SU-DHL-6 (cell line): ENCODE measurements at regions not wholly inside any gene's neighbourhood (a gene's known extent, or its start where the extent isn't known, plus 50 kb on each side); places are given as distances from the start of the nearest gene placed in this dataset.

ENCODE experiments used
- H2AFZ ChIP-seq: fragments of 200-600 bp; sonication (generic); 2 replicates; pipeline ENCODE4 v1.6.1; 2014; ENCODE audit warnings: low read depth, mild to moderate bottlenecking, moderate library complexity, mixed read lengths, antibody characterized with exemption, low read length; ENCODE audit not compliant: severe bottlenecking
- H3F3A ChIP-seq: fragments of 200-600 bp; shearing (Covaris generic); 2 replicates; pipeline ENCODE4 v1.6.0; 2016; ENCODE audit warnings: antibody characterized with exemption, mild to moderate bottlenecking; ENCODE audit not compliant: insufficient read depth
- H3K27ac ChIP-seq: fragments of 200-600 bp; sonication (generic); 2 replicates; pipeline ENCODE4 v1.5.1; 2016; ENCODE audit warnings: low read depth, mild to moderate bottlenecking, low read length, moderate library complexity, mixed read lengths
- H3K27me3 ChIP-seq: fragments of 200-600 bp; sonication (generic), shearing (Covaris generic); 2 replicates; pipeline ENCODE4 v1.6.0; 2014; ENCODE audit warnings: mild to moderate bottlenecking, low read length
- H3K36me3 ChIP-seq: fragments of 200-600 bp; sonication (generic); 2 replicates; pipeline ENCODE4 v1.6.1; 2014; ENCODE audit warnings: mild to moderate bottlenecking, low read length, mixed read lengths
- H3K4me2 ChIP-seq: fragments of 300-600, 200-600 bp; shearing (Covaris generic), sonication (generic); 2 replicates; pipeline ENCODE4 v1.6.0; 2014; ENCODE audit warnings: low read length, low read depth, mild to moderate bottlenecking; ENCODE audit not compliant: poor library complexity, severe bottlenecking
- H3K4me3 ChIP-seq: fragments of 200-600 bp; sonication (generic); 2 replicates; pipeline ENCODE4 v1.5.1; 2014; ENCODE audit warnings: antibody characterized with exemption, low read length, mild to moderate bottlenecking, mixed read lengths; ENCODE audit not compliant: insufficient read depth, poor library complexity, severe bottlenecking
- H3K79me2 ChIP-seq: fragments of 200-600 bp; sonication (generic); 2 replicates; pipeline ENCODE4 v1.6.1; 2014; ENCODE audit warnings: mild to moderate bottlenecking, low read length, moderate library complexity; ENCODE audit not compliant: insufficient read depth
- H3K9ac ChIP-seq: fragments of 200-600 bp; sonication (generic); 2 replicates; pipeline ENCODE4 v1.7.0; 2014; ENCODE audit warnings: mild to moderate bottlenecking, low read length
- H3K9me2 ChIP-seq: fragments of 200-600 bp; sonication (generic); replicated peaks from 2 replicates; pipeline ENCODE4 v1.6.1; 2014; ENCODE audit warnings: low read length; ENCODE audit not compliant: insufficient read depth
- H3K9me3 ChIP-seq: fragments of 200-600 bp; sonication (generic); 2 replicates; pipeline ENCODE4 v1.6.1; 2014; ENCODE audit warnings: low read length, mixed read lengths; ENCODE audit not compliant: insufficient read depth
- H4K20me1 ChIP-seq: fragments of 200-600 bp; sonication (generic); 2 replicates; pipeline ENCODE4 v1.6.1; 2014; ENCODE audit warnings: low read depth, mild to moderate bottlenecking, antibody characterized with exemption, low read length, moderate library complexity, mixed read lengths
- EZH2phosphoT487 ChIP-seq: fragments of 200-600 bp; sonication (generic), shearing (Covaris generic); conservative IDR thresholded peaks from 2 replicates; pipeline ENCODE4 v1.6.1; 2018; ENCODE audit warnings: mild to moderate bottlenecking, antibody characterized with exemption, low read length, moderate library complexity, mixed read lengths
- TF ChIP-seq, protein P1 (sequence below): fragments of 200-600 bp; sonication (generic); IDR thresholded peaks from one replicate; pipeline ENCODE4 v1.5.1; 2017; ENCODE audit warnings: antibody characterized with exemption, mild to moderate bottlenecking, low read length, moderate library complexity; ENCODE audit not compliant: insufficient read depth, poor library complexity, severe bottlenecking

- no peaks in the 10 kb centered on the region for H3F3A ChIP-seq
- no peaks in the 10 kb centered on the region for H3K9me2 ChIP-seq
- H3K79me2 ChIP-seq, result no peaks in the 10 kb centered on the region
- H3K4me2 ChIP-seq, result no peak overlapping the region
- H3K9ac ChIP-seq, result no peak overlapping the region
- H4K20me1 ChIP-seq, result no peaks in the 10 kb centered on the region
- H3K36me3 ChIP-seq, result no peaks in the 10 kb centered on the region
- no peak overlapping the region for H2AFZ ChIP-seq
- no peaks in the 10 kb centered on the region for H3K9me3 ChIP-seq
- H3K4me3 ChIP-seq, result no peak overlapping the region
- H3K27ac ChIP-seq, result no peak overlapping the region
- no peaks in the 10 kb centered on the region for H3K27me3 ChIP-seq
- TF ChIP-seq EZH2phosphoT487, result no peak
- TF ChIP-seq, protein P1, sequence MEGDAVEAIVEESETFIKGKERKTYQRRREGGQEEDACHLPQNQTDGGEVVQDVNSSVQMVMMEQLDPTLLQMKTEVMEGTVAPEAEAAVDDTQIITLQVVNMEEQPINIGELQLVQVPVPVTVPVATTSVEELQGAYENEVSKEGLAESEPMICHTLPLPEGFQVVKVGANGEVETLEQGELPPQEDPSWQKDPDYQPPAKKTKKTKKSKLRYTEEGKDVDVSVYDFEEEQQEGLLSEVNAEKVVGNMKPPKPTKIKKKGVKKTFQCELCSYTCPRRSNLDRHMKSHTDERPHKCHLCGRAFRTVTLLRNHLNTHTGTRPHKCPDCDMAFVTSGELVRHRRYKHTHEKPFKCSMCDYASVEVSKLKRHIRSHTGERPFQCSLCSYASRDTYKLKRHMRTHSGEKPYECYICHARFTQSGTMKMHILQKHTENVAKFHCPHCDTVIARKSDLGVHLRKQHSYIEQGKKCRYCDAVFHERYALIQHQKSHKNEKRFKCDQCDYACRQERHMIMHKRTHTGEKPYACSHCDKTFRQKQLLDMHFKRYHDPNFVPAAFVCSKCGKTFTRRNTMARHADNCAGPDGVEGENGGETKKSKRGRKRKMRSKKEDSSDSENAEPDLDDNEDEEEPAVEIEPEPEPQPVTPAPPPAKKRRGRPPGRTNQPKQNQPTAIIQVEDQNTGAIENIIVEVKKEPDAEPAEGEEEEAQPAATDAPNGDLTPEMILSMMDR, result no peak
Measured at GRCh38 chr15:36358094-36358493, 221.3 kb upstream of the CDIN1 start.

DNA sequence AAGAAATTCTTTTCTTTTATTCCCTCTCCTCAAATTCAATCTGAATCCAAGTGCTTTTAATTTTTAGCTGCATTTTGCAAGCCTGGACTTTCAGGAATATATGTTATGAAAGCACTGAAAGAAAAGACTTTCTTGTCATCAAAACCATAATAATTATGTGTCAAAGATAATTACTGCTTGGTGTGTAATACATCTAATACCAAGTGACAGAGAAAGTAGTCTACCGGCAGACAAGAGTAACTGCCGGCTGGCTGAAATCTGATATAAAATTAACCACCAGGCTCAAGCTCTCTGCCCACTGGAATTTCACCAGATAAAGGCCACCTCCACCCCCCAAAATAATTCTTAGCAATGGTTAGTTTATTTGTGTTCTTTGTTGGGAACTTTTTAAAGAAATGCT is 220.9 kb upstream of the CDIN1 start:
- Histone ChIP-seq H3K9me2 (no peaks in the 10 kb centered on the region), H3K27me3 (no peaks in the 10 kb centered on the region), H3K9me3 (no peaks in the 10 kb centered on the region), H3K36me3 (no peaks in the 10 kb centered on the region), H3K27ac (no peak overlapping the region), H3K79me2 (no peaks in the 10 kb centered on the region), H3K4me3 (no peak overlapping the region), H2AFZ (no peak overlapping the region), H4K20me1 (no peaks in the 10 kb centered on the region), H3K4me2 (no peak overlapping the region), H3F3A (no peaks in the 10 kb centered on the region), H3K9ac (no peak overlapping the region)
- TF ChIP-seq EZH2phosphoT487, result no peak

GRCh38 chr15:36359286-36359685 is 220.1 kb upstream of the CDIN1 start:
- no peak overlapping the region for H3K4me3 ChIP-seq
- H3K9ac ChIP-seq, result no peak overlapping the region
- H3K79me2 ChIP-seq, result no peaks in the 10 kb centered on the region
- H3K27me3 ChIP-seq, result no peaks in the 10 kb centered on the region
- TF ChIP-seq, protein P1, result no peak
- TF ChIP-seq EZH2phosphoT487, result no peak
- H3K9me3 ChIP-seq, result no peaks in the 10 kb centered on the region
- no peaks in the 10 kb centered on the region for H3K36me3 ChIP-seq
- H2AFZ ChIP-seq, result no peak overlapping the region
- no peak overlapping the region for H3K27ac ChIP-seq
- no peak overlapping the region for H3K4me2 ChIP-seq
- no peaks in the 10 kb centered on the region for H4K20me1 ChIP-seq
- H3K9me2 ChIP-seq, result no peaks in the 10 kb centered on the region
- no peaks in the 10 kb centered on the region for H3F3A ChIP-seq

DNA sequence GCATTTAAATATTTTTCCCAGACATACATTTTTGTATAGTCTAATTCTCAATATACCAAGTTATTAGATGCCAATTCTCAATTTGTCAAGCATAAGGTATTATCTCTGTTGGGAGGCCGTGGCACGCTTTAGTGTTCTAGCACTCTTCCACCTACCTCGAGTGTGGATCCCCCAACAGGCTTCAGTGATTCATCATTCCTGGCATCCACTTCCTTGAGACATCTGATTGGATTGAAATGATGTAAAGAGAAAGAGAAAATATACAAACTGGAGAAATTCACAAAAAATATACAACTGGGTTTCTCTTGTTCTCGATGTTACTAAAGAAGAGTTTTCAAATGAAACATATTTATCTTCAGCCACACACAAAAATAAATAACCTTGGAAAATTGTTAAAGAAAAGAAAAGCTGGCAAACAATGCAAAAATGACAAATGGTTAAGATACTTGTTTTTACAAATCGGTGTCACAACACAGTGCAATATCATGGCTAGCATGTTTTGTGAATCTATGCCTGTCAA is 218.0 kb upstream of the CDIN1 start:
- Histone ChIP-seq H3F3A (no peaks in the 10 kb centered on the region), H3K4me3 (no peak overlapping the region), H3K27ac (no peak overlapping the region), H3K4me2 (no peak overlapping the region), H3K79me2 (no peaks in the 10 kb centered on the region), H2AFZ (no peak overlapping the region), H4K20me1 (no peaks in the 10 kb centered on the region), H3K9ac (no peak overlapping the region), H3K9me3 (no peaks in the 10 kb centered on the region), H3K36me3 (no peaks in the 10 kb centered on the region), H3K27me3 (no peaks in the 10 kb centered on the region), H3K9me2 (no peaks in the 10 kb centered on the region)
- no peak for TF ChIP-seq EZH2phosphoT487
- TF ChIP-seq, protein P1, result no peak
